GM23338 (cell line): ENCODE measurements at regions not wholly inside any gene's neighbourhood (a gene's known extent, or its start where the extent isn't known, plus 50 kb on each side); places are given as distances from the start of the nearest gene placed in this dataset.

Experiments
- ATAC-seq: fragments of 200-7000 bp; cut with Tn5 transposase; 3 replicates; pipeline ENCODE4 v1.9.1; 2020
- DNase-seq: peaks from one replicate; pipeline ENCODE4 v3.0.0-alpha.2; 2015; ENCODE audit warnings: low spot score
- H2AFZ ChIP-seq: fragments of 200-600 bp; sonication (generic); 2 replicates; pipeline ENCODE4 v1.8.0; 2016; ENCODE audit warnings: antibody characterized with exemption, mild to moderate bottlenecking, moderate library complexity
- H3F3A ChIP-seq: fragments of 200-600 bp; sonication (generic); replicated peaks from 2 replicates; pipeline ENCODE4 v1.8.0; 2017; ENCODE audit warnings: antibody characterized with exemption, mixed run types, low read depth
- H3K27ac ChIP-seq: fragments of 200-600 bp; sonication (generic); 2 replicates; pipeline ENCODE4 v1.6.1; 2016; ENCODE audit warnings: low read depth
- H3K27me3 ChIP-seq: fragments of 200-600 bp; sonication (generic); 2 replicates; pipeline ENCODE4 v1.8.0; 2016; ENCODE audit warnings: mild to moderate bottlenecking, mixed run types, moderate library complexity; ENCODE audit not compliant: insufficient read depth
- H3K36me3 ChIP-seq: fragments of 200-600 bp; sonication (generic); 2 replicates; pipeline ENCODE4 v1.8.0; 2016; ENCODE audit warnings: mild to moderate bottlenecking; ENCODE audit not compliant: insufficient read depth
- H3K4me1 ChIP-seq: fragments of 200-600 bp; sonication (generic); 2 replicates; pipeline ENCODE4 v1.8.0; 2016; ENCODE audit warnings: mild to moderate bottlenecking, moderate library complexity; ENCODE audit not compliant: insufficient read depth
- H3K4me2 ChIP-seq: fragments of 200-600 bp; sonication (generic); 2 replicates; pipeline ENCODE4 v1.7.1; 2017; ENCODE audit warnings: mixed run types
- H3K4me3 ChIP-seq: fragments of 200-600 bp; sonication (generic); 2 replicates; pipeline ENCODE4 v1.6.1; 2016; ENCODE audit warnings: mixed run types
- H3K79me2 ChIP-seq: fragments of 200-600 bp; sonication (generic); replicated peaks from 2 replicates; pipeline ENCODE4 v1.8.0; 2017; ENCODE audit warnings: mild to moderate bottlenecking; ENCODE audit not compliant: insufficient read depth
- H3K9me2 ChIP-seq: fragments of 200-600 bp; sonication (generic); 2 replicates; pipeline ENCODE4 v1.8.0; 2017; ENCODE audit not compliant: insufficient read depth
- H4K20me1 ChIP-seq: fragments of 200-600 bp; sonication (generic); replicated peaks from 2 replicates; pipeline ENCODE4 v1.8.0; 2017; ENCODE audit warnings: mild to moderate bottlenecking; ENCODE audit not compliant: insufficient read depth
- H3K27ac Mint-ChIP-seq: 2 replicates; pipeline ENCODE4 v1.8.0; 2020; ENCODE audit warnings: inconsistent platforms, mild to moderate bottlenecking, moderate library complexity, mixed read lengths
- H3K27me3 Mint-ChIP-seq: 3 replicates; pipeline ENCODE4 v1.8.0; 2022; ENCODE audit warnings: low read depth, mild to moderate bottlenecking, moderate library complexity, mixed read lengths, inconsistent platforms; ENCODE audit not compliant: insufficient read depth, poor library complexity
- H3K36me3 Mint-ChIP-seq: 3 replicates; pipeline ENCODE4 v1.8.0; 2021; ENCODE audit warnings: low read depth, mild to moderate bottlenecking, inconsistent platforms, moderate library complexity, mixed read lengths
- H3K4me1 Mint-ChIP-seq: 3 replicates; pipeline ENCODE4 v1.8.0; 2020; ENCODE audit warnings: mild to moderate bottlenecking, inconsistent platforms, mixed read lengths
- H3K4me3 Mint-ChIP-seq: 3 replicates; pipeline ENCODE4 v1.8.0; 2021; ENCODE audit warnings: moderate library complexity, mild to moderate bottlenecking, inconsistent platforms, mixed read lengths
- H3K9me3 Mint-ChIP-seq: 3 replicates; pipeline ENCODE4 v1.8.0; 2020; ENCODE audit warnings: moderate library complexity, mild to moderate bottlenecking, inconsistent platforms, mixed read lengths
- CREB1 ChIP-seq: fragments of 250-450 bp; sonication (Bioruptor Pico); IDR thresholded peaks from 2 replicates; pipeline ENCODE4 v1.5.0; 2020; ENCODE audit warnings: low read depth, mild to moderate bottlenecking, moderate library complexity
- EZH2 ChIP-seq: fragments of 200-600 bp; sonication (generic); IDR thresholded peaks from one replicate; pipeline ENCODE4 v1.8.0; 2017; ENCODE audit warnings: antibody characterized with exemption, mild to moderate bottlenecking, low read depth; ENCODE audit not compliant: unreplicated experiment
- JUNB ChIP-seq: IDR thresholded peaks from one replicate; pipeline ENCODE4 v1.6.1; 2016; ENCODE audit warnings: antibody characterized with exemption; ENCODE audit not compliant: unreplicated experiment
- STAT1 ChIP-seq: IDR thresholded peaks from one replicate; pipeline ENCODE4 v1.6.1; 2016; ENCODE audit warnings: antibody characterized with exemption; ENCODE audit not compliant: unreplicated experiment
- ZNF462 ChIP-seq: fragments of 250-450 bp; sonication (Bioruptor Pico); IDR thresholded peaks from 2 replicates; pipeline ENCODE4 v1.5.0; 2020; ENCODE audit warnings: mild to moderate bottlenecking, moderate library complexity
- TF ChIP-seq, protein P1 (sequence below), 2 experiments: fragments of 200-600 bp in 1 of 2; sonication (generic) in 1 of 2; conservative IDR thresholded peaks; 2 replicates each; pipeline versions ENCODE4 v1.5.1 to v1.6.1; 2016 to 2017; ENCODE audit warnings: antibody characterized with exemption in 2 of 2, low read depth in 2 of 2, mild to moderate bottlenecking in 2 of 2, moderate library complexity in 1 of 2

DNA sequence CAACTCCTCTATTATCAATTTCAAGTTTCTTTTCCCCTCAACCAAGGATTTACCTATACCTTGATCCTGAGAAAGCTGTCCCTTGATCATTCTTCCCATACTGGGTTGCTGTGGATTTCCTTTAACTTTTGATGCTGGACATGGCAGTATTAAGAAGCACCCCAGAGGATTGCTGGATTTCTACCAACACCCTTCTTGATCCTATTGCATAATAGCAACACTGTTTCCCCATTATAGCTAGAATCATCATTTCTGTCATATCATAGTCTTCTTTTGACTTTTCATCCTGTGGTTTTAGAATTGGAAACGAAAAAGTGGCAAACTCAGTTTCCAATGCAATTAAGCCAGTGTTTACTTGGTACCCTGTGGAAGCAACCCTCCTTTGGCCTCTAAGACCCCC is 154.9 kb downstream of the ARRDC3 start (continued):
- TF ChIP-seq ZNF462 (CRISPR knock-in tag) (no peak), JUNB (no peak), CREB1 (CRISPR knock-in tag) (no peak), STAT1 (no peak), EZH2 (no peak)
- TF ChIP-seq, protein P1, sequence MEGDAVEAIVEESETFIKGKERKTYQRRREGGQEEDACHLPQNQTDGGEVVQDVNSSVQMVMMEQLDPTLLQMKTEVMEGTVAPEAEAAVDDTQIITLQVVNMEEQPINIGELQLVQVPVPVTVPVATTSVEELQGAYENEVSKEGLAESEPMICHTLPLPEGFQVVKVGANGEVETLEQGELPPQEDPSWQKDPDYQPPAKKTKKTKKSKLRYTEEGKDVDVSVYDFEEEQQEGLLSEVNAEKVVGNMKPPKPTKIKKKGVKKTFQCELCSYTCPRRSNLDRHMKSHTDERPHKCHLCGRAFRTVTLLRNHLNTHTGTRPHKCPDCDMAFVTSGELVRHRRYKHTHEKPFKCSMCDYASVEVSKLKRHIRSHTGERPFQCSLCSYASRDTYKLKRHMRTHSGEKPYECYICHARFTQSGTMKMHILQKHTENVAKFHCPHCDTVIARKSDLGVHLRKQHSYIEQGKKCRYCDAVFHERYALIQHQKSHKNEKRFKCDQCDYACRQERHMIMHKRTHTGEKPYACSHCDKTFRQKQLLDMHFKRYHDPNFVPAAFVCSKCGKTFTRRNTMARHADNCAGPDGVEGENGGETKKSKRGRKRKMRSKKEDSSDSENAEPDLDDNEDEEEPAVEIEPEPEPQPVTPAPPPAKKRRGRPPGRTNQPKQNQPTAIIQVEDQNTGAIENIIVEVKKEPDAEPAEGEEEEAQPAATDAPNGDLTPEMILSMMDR (conservative IDR thresholded peaks at IDR 0.05; ENCODE audit: low read depth in 2 of 2) = no peak

GRCh38 chr5:91225848-91226686 is 157.1 kb downstream of the ARRDC3 start:
- peak; percentile 97 for ATAC-seq
- Histone ChIP-seq H4K20me1 (no peaks in the 10 kb centered on the region), H3K79me2 (no peaks in the 10 kb centered on the region), H3K27ac (no peak overlapping the region), H3F3A (no peaks in the 10 kb centered on the region), H3K4me2 (no peak overlapping the region), H3K36me3 (no peaks in the 10 kb centered on the region), H3K4me1 (no peaks in the 10 kb centered on the region), H3K27me3 (no peaks in the 10 kb centered on the region), H3K4me3 (no peak overlapping the region), H2AFZ (peak overlapping the region; percentile 53; the same call in 1 of the 2 replicates), H3K9me2 (no peaks in the 10 kb centered on the region)
- TF ChIP-seq, protein P1 (conservative IDR thresholded peaks at IDR 0.05; ENCODE audit: low read depth in 2 of 2) = peak; percentile 82 to 94
- TF ChIP-seq STAT1 = no peak
- DNase-seq = peak; percentile 90
- Mint-ChIP-seq H3K4me3 (no peak overlapping the region), H3K36me3 (peaks cover 5% of the 10 kb centered on the region; the same call in 2 of the 3 replicates), H3K27me3 (no peaks in the 10 kb centered on the region), H3K9me3 (peaks cover 13% of the 10 kb centered on the region; the same call in 2 of the 3 replicates), H3K27ac (no peak overlapping the region; the same call in 1 of the 2 replicates), H3K4me1 (peaks cover 4% of the 10 kb centered on the region; the same call in 1 of the 3 replicates)
